ENCODE measurements at regions not wholly inside any gene's neighbourhood (a gene's known extent, or its start where the extent isn't known, plus 50 kb on each side); places are given as distances from the start of the nearest gene placed in this dataset.
"Not testable (repeated sequence)": the region's sequence is repeated elsewhere in the genome, so short reads cannot be mapped to it uniquely, and the experiment has no call there.

DNA sequence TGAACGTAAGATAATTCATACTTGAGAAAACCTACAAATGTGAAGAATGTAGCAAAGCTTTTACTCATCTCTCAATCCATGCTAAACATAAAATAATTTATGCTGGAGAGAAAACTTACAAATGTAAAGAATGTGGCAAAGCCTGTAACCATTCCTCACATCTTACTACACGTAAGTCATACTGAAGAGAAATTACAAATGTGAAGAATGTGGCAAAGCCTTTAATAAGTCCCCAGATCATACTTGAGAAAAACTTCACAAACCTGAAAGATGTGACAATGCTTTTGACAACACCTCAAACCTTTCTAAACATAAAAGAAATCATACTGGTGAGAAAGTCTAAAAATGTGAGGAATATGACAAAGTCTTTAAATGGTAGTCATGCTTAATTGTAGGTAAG is 89.4 kb downstream of the ZNF675 start:
- DNase-seq, result no peak

DNA sequence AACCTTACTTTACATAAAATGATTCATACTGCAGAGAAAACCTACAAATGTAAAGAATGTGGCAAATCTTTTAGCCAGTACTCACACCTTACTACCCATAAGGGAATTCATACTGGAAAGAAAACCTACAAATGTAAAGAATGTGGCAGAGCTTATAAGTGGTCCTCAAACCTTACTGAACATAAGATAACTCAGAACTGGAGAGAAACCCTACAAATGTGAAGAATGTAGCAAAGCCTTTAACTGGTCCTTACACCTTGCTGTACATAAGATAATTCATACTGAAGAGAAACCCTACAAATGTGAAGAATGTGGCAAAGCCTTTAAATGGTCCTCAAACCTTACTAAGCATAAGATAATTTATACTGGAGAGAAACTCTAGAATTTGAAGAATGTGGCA is 90.1 kb downstream of the ZNF675 start:
- DNase-seq, result no peak

DNA sequence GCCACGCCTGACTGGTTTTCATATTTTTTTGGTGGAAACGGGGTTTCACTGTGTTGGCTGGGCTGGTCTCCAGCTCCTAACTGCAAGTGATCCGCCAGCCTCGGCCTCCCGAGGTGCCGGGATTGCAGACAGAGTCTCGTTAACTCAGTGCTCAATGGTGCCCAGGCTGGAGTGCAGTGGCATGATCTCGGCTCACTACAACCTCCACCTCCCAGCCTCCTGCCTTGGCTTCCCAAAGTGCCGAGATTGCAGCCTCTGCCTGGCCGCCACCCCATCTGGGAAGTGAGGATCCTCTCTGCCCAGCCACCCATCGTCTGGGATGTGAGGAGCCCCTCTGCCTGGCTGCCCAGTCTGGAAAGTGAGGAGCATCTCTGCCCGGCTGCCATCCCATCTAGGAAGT is 92.7 kb downstream of the ZNF675 start:
- not testable (repeated sequence) for DNase-seq

DNA sequence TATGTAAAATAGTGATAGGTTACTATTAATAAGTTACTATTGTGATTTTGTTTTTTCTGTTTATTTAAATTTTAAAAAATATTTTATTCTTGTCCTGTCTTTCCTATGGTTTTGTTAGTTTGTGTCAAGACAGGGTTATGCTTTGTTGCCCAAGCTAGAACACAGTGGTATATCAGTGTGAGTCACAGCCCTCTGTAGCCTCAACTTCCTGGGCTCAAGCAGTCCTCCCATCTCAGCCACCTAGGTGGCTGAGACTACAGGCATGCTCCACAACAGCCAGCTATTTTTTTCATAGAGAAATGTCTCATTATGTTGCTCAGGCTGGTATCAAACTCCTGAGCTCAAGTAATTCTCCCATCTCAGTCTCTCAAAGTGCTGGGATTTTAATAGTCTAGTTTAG is 99.5 kb downstream of the ZNF675 start:
- DNase-seq, result no peak

DNA sequence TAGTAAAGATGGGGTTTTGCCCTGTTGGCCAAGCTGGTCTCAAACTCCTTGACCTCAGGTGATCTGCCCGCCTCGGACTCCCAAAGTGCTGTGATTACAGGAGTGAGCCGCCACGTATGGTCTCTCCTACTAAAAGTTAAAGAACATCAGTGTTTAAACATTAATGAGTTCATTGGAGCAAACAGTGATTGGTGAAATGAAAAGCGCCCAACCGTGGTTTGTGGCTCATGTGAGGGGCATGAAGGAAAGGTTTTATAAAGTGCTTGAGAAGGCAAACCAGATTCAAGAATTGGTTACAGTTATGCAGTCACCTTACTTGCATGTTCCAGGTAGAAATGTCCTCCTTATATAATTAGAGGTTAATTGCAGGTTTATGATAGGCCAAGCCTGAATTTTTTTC is 109.5 kb downstream of the ZNF675 start:
- no peak for DNase-seq

DNA sequence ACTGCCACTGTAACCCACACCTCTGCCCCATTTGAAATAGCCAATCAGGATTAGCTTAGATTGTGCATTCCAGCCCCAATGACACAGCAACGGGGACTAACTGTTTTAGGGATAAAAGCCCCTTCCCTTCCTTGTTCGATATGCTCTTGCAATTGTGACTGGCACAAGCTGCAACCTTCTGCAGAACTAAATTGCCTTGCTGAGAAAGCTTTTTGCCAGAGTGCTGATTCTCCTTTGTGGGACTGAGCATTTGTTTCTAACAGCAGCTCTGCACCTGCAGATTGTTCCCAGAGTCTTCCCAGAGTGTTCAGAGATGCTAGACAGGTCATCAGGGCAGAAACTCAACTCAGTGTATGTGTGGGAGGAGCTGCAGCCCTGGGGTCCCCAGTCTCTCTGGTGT is 115.8 kb downstream of the ZNF675 start:
- DNase-seq, result no peak

DNA sequence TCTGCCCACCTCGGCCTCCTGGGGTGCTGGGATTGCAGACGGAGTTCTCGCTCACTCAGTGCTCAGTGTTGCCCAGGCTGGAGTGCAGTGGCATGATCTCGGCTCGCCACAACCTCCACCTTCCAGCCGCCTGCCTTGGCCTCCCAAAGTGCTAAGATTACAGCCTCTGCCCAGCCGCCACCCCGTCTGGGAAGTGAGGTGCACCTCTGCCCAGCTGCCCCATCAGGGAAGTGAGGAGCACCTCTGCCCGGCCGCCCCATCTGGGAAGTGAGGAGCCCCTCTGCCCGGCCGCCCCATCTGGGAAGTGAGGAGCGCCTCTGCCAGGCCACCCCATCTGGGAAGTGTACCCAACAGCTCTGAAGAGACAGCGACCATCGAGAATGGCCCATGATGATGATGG is 118.9 kb downstream of the ZNF675 start:
- DNase-seq, result not testable (repeated sequence)

DNA sequence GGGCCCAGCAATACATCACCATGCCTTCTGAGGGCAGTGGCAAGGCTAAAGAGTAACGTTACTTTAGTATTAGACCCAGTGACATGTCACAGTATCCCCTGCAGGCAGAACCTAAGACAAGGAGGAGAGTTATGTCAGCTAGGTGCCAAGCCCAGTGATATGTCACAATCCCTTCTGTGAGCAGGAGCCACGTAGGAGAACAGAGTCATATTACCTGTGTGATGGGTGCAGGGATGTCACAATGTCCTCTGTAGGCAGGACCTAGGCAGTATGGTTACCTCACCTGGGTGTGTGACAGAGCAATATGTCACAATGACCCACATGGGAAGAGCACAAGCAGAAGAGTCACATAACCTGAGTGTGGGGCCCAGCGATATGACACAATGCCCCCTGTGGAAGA is 121.8 kb downstream of the ZNF675 start:
- DNase-seq, result no peak

DNA sequence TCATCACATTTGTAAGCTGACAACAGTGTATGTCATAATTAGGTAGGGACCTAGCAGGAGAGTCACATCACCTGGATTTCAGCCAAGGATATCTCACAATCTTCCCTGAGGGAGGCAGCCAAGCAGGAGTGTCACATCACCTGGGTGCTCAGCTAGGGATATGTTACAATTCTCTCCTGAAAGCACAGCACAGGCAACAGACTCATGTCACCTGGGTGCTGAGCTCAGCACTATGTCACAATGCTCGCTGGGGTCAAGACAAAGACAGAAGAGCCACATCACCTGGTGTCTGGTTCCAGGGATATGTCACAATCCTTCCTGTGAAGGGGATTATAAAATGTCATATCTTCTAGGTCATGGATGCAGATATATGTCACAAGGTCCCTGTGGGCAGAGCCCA is 123.7 kb downstream of the ZNF675 start:
- DNase-seq, result no peak

DNA sequence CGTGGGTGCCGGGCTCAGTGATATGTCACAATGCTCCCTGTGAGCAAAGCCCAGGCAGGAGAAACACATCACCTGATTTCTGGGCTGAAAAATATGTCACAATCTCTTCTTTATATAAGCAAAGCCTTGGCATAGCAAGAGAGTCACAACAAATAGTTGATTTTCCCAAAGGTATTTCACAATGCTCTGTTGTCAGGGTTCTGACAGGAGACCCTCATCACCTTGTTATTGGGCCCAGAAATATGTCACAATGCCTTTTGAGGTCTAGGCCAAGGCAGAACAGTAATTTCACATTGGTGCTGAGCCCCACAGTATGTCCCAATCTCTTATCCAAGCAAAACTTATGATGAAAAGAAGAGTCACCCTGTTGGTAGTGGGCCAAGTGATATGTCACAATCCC is 125.7 kb downstream of the ZNF675 start:
- DNase-seq, result no peak

DNA sequence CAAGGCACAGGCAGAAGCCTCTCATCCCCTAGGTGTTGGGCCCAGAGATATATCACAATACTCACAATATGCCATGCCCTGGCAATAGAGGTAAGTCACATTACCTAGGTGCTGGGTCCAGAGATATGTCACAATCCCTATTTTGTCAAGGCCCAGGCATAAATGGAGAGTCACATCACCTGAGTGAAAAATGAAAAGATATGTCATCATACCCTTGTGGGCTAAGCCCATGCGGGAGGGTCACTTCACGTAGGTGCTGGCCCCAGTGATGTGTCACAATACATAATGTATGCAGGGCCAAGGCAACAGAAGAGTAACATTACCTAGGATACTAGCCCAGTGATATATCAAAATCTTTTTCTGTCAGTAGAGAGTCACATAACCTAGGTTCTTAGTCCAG is 127.0 kb downstream of the ZNF675 start:
- no peak for DNase-seq

DNA sequence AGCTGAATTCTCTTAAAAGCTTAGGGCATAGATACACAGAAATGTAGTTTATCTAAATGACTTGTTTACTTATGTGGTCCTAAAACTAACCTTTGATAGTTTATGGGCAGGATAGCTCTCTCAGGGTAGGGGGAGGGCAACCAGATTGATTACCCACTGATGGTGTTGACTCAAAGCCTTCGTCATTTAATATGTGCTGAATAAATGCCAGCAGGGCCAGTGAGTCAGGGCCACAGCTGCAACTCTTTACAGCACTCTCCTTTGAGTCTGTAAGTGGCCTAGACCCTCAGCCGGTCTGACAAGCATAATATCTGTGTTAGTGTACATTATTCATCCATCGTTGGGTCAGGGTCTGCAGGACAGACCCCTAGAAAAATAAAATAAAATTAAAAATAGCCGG is 128.5 kb downstream of the ZNF675 start:
- DNase-seq, result no peak

DNA sequence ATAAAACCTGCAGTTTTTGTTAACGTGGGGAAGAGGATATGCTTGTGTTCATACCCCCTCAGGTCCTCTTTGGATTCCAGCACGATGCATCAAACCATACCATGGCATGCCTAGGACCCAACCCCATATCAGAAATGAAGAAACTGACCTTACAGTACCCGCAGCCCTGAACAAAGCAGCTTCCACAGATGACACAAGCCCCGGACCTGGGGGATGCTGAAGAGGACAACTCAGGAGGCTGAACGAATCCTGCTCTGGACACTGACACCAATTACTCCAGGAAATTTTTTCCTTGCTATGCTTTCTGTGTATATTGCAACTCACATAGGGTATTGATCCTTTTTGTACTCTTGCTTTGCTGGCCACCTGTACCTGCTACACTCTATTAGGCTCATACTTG is 129.6 kb downstream of the ZNF675 start:
- no peak for DNase-seq

DNA sequence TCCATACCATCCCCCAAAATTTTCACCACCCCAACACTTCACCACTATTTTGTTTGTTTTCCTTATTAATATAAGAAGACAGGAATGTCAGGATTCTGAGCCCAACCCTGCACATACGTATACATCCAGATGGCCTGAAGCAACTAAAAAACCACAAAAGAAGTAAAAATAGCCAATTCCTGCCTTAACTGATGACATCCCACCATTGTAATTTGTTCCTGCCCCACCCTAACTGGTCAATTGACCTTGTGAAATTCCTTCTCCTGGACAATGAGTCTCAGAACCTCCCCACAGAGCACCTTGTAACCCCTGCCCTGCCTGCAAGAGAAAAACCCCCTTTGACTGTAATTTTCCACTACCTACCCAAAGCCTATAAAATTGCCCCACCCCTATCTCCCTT is 132.5 kb downstream of the ZNF675 start:
- no peak for DNase-seq

DNA sequence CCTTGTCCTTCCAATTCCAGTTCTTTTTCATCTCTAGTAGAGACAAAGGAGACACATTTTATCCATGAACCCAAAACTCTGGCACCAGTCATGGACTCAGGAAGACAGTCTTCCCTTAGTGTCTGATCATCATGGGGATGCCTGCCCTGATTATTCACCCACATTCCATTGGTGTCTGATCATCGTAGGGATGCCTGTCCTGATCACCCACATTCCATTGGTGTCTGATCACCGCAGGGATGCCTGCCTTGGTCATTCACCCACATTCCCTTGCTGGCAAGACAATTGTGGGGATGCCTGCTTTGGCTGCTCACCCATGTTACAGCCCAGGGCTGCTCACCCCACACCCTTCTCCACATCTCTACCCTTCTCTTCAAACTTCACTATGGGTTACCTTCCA is 136.9 kb downstream of the ZNF675 start:
- DNase-seq, result not testable (repeated sequence)

DNA sequence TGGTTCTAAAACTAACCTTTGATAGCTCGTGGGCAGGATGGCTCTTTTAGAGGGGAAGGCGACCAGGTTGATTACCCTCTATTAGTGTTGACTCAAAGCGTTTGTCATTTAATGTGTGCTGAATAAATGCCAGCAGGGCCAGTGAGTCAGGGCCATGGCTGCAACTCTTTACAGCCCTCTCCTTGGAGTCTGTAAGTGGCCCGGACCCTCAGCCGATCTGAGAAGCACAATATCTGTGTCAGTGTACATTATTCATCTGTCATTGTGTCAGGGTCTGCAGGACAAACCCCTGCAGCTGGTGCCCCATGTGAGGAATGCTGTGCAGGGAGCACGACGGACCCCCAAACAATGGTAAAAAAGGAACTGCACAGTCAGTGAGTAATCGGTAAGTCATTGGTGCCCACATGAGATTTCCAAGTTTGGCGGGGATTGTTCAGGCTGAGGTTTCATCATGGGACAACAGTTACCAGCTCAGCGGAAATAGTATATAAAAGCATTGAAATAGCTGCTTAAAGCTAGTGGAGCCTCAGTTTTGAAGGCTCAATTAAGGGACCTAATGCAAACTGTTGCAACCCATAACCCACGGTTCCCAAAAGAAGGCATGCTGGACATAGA is 139.1 kb downstream of the ZNF675 start:
- no peak for DNase-seq

DNA sequence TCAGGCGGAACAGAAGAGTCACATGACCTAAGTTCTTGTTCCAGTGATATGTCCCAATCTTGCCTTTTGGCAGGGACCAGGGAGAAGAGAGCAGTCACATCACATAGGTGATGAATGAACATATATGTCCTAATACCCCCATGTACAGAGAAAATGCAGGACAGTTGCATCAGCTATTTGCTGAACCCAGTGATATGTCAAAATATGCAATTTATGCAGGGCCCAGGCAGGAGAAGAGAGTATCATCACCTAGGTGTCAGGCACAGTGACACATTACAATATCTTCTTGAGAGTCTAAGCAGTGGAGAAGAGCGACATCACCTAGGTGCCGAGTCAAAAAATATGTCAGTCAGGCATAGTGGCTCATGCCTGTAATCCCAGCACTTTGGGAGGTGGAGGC is 139.9 kb downstream of the ZNF675 start:
- no peak for DNase-seq

DNA sequence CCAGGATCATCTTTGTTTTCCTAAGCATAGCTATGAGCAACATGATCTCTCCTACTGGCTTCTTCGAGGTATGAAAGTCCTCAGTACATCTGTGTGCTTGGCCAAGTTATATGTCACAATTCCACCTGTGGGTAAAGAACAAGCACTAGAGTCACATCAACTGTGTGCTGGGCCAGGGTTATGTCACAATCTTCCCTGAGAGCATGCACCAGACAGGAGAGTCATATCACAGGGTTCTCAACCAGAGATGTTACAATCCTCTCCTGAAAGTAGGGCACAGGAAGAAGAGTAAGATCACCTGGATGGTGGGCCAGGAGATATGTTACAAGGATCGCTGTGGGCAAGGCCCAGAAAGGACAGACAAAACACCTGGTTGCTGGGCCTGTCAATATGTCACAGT is 143.7 kb downstream of the ZNF675 start:
- DNase-seq, result no peak

DNA sequence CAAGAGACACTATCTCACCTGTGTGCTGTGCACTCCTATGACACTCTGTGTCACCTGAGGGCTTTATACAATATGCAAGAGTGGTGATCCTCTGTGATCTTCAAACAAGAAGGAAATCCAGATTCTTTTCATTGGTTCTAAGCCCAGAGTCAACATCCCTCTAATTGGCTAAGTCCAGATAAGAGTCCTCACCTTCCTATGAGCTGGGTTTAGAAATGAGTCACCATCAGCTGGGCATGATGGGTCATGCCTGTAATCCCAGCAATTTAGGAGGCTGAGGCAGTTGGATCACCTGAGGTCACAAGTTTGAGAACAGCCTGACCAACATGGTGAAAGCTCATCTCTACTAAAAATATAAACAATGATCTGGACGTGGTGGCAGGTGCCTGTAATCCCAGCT is 144.4 kb downstream of the ZNF675 start:
- DNase-seq, result no peak

DNA sequence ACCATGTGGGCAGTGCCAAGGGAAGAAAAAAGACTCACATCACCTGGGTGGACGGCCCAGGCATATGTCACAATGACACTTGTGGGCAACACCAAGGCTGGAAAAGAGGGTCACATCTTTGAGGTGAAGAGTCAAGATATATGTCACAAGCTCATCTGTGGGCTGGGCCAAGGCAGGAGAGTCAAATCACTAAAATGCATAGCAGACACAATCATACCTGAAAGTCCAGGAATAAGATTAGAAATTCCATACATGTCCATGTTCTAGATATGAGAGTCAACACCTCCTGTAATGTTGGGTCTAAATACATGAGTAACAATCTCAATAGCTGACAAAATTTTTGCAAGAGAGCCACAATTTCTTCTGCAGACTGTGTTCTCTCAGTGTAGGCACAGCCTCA is 145.0 kb downstream of the ZNF675 start:
- no peak for DNase-seq

DNA sequence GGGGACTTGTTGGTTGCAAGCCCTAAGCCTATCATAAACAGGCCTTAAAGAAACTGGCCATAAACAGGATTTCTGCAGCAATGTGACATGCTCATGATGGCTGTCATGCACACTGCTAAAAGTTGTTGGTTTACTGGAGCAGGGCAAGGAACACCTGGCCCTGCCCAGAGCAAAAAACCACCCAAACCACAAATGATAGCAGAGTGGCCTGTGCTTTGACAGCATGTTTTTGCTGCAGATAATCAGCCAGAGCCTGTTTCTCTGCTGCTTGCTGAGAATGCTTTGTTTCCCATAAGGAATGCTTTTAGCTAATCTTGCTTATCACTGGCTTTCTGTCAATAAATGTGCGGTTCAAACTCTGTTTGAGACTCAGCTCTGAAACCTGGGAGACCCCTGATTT is 144.9 kb upstream of the ZNF91 start:
- not testable (repeated sequence) for DNase-seq

DNA sequence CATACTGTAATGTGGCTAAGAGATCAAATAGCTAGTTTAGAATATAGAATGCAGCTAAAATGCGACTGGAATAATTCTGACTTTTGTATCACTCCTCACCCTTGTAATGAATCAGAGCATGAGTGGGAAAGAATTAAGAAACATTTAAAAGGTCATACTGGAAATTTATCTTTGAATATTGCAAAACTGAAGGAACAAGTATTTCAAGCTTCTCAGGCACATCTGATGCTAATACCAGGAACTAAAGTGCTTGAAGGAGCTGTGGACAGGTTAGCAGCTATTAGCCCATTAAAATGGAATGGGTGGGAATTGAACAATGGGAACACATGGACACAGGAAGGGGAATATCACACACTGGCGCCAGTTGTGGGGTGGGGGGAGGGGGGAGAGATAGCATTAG is 144.2 kb upstream of the ZNF91 start:
- DNase-seq, result no peak

DNA sequence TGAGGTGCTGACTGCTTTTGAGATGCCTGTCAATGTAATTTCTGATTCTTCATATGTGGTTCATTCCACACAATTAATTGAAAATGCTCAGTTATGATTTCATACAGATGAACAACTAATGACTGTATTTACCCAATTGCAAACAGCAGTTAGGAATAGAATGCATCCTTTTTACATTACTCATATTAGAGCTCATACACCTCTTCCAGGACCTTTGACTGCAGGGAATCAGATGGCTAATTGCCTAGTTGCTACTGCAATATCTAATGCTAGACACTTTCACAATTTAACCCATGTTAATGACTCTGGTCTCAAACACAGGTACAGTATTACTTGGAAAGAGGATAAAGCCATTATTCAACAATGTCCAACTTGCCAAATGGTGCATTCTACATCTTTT is 141.9 kb upstream of the ZNF91 start:
- not testable (repeated sequence) for DNase-seq

DNA sequence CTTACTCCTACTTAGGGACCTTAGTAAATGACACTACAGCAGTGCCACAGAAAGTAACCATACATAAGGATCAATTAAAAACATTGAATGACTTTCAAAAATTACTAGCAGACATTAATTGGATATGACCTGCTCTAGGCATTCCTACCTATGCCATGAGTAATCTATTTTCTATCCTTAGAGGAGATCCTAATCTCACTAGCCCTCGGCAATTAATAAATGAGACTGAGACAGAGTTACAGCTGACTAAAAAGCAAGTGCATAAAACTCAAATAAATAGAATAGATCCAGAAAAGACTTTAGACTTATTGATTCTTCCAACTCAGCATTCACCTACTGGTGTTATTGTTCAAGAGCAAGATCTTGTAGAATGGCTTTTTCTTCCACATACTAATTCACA is 141.1 kb upstream of the ZNF91 start:
- not testable (repeated sequence) for DNase-seq

DNA sequence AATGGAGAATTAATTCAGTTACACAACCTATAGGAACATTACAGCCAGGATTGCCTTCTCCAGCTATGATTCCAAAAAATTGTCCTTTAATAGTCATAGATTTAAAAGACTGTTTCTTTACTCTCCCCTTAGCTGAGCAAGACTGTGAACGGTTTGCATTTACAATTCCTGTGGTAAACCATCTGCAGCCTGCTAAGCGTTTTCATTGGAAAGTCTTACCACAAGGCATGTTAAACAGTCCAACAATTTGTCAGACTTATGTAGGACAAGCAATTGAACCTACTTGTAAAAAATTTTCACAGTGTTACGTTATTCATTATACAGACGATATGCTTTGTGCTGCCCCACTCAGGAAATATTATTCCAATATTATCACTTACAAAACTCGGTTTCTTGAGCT is 140.6 kb upstream of the ZNF91 start:
- not testable (repeated sequence) for DNase-seq

DNA sequence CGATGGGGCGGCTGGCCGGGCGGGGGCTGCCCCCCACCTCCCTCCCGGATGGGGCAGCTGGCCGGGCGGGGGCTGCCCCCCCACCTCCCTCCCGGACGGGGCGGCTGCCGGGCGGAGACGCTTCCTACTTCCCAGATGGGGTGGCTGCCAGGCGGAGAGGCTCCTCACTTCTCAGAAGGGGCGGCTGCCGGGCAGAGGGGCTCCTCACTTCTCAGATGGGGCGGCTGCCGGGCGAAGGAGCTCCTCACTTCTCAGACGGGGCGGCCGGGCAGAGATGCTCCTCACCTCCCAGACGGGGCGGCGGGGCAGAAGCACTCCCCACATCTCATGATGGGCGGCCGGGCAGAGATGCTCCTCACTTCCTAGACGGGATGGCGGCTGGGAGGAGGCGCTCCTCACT is 138.2 kb upstream of the ZNF91 start:
- DNase-seq, result not testable (repeated sequence)
